ENCODE measurements at regions not wholly inside any gene's neighbourhood (a gene's known extent, or its start where the extent isn't known, plus 50 kb on each side); places are given as distances from the start of the nearest gene placed in this dataset.
A peak's percentile ranks its signal among the peaks of the same experiment; 100 is the strongest.

- WGBS: 50% methylated on average over 1 of the region's 1 CpG
- H3K27me3 ChIP-seq (ENCODE audit: control insufficient read depth in 1 of 2, insufficient read depth in 1 of 2, low read length in 2 of 2): no peaks in the 10 kb centered on the region
- no peak overlapping the region for H3K4ac ChIP-seq (ENCODE audit: low read depth in 1 of 2, low read length in 2 of 2)
- peak overlapping the region; percentile 69 for H3K27ac ChIP-seq (ENCODE audit: low read length, poor library complexity, severe bottlenecking)
- no peak overlapping the region for H3K9ac ChIP-seq (ENCODE audit: low read length)
- H2BK5ac ChIP-seq (ENCODE audit: low read depth, low read length, poor library complexity, severe bottlenecking): no peak overlapping the region
- H4K91ac ChIP-seq (ENCODE audit: low read length): no peak overlapping the region
- no peak overlapping the region for H2AFZ ChIP-seq (ENCODE audit: low read depth, low read length)
- no peak overlapping the region for H3K14ac ChIP-seq (ENCODE audit: low read length in 2 of 2)
- H3K79me1 ChIP-seq (replicated peaks; ENCODE audit: low read length, poor library complexity, severe bottlenecking): no peaks in the 10 kb centered on the region
- no peak overlapping the region for H3K23ac ChIP-seq (ENCODE audit: low read length in 2 of 2)
- no peak for DNase-seq
- H3K4me3 ChIP-seq (ENCODE audit: insufficient read depth in 1 of 2, low read depth in 1 of 2, low read length in 2 of 2): no peak overlapping the region
- H4K8ac ChIP-seq (ENCODE audit: low read length): no peak overlapping the region
- peaks cover 8% of the 10 kb centered on the region for H3K4me1 ChIP-seq (ENCODE audit: control insufficient read depth, insufficient read depth, low read depth, low read length)
- no peak overlapping the region for H2BK15ac ChIP-seq (ENCODE audit: low read depth, poor library complexity, severe bottlenecking)
- no peaks in the 10 kb centered on the region for H3K9me3 ChIP-seq (ENCODE audit: control insufficient read depth, low read length)
- peak overlapping the region; percentile 12 for H3K4me2 ChIP-seq (ENCODE audit: low read length, poor library complexity, severe bottlenecking)
- H3K18ac ChIP-seq (ENCODE audit: low read depth in 1 of 2, low read length in 2 of 2): no peak overlapping the region
- no peaks in the 10 kb centered on the region for H3K36me3 ChIP-seq (ENCODE audit: control insufficient read depth in 1 of 2, insufficient read depth in 2 of 2, low read depth in 1 of 2, low read length in 2 of 2)
- no peak overlapping the region for H2BK12ac ChIP-seq (ENCODE audit: low read length in 2 of 2)
- H2AK5ac ChIP-seq (ENCODE audit: low read length, severe bottlenecking): peak overlapping the region; percentile 71
- no peak overlapping the region for H2BK120ac ChIP-seq (ENCODE audit: low read depth, low read length)
Measured at GRCh38 chr4:136320465-136320813, 1211.9 kb downstream of the PCDH18 start.

DNA sequence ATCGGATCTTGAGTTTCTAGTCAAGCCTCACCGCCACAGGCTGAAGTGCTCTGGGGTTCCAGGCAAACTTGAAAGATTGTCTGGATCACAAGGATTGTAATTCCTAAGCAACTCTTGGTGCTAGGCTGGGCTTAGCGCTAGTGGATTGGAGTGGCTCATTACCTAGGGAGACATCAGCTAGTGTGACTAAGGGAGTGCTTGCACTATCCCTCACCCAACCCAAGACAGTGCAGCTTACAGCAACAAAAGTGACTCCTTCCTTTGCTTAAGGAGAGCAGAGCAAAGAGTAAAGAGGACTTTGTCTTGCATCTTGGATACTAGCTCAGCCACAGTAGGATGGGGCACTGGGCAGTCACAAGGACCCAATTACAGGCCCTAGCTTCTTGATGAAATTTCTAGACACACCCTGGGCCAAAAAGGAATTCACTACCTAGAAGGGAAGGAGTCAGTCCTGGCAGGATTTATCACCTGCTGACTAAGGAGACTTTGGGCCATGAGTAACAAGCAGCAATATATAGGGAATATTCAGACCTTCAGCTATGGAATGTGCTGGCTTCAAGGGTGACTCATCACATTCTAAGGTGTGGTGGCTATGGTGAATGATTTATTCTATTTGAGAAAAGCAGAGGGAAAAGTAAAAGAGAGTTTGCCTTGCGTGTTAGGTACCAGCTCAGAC, 1212.4 kb downstream of the PCDH18 start:
- Histone ChIP-seq H3K27me3 (ENCODE audit: control insufficient read depth in 1 of 2, insufficient read depth in 1 of 2, low read length in 2 of 2) (no peaks in the 10 kb centered on the region), H3K36me3 (ENCODE audit: control insufficient read depth in 1 of 2, insufficient read depth in 2 of 2, low read depth in 1 of 2, low read length in 2 of 2) (no peaks in the 10 kb centered on the region), H3K27ac (ENCODE audit: low read length, poor library complexity, severe bottlenecking) (peak overlapping the region; percentile 69), H2AK5ac (ENCODE audit: low read length, severe bottlenecking) (peak overlapping the region; percentile 55), H4K91ac (ENCODE audit: low read length) (no peak overlapping the region), H2AFZ (ENCODE audit: low read depth, low read length) (no peak overlapping the region), H4K8ac (ENCODE audit: low read length) (no peak overlapping the region), H2BK5ac (ENCODE audit: low read depth, low read length, poor library complexity, severe bottlenecking) (no peak overlapping the region), H3K14ac (ENCODE audit: low read length in 2 of 2) (no peak overlapping the region), H3K4me2 (ENCODE audit: low read length, poor library complexity, severe bottlenecking) (peak overlapping the region; percentile 12), H2BK120ac (ENCODE audit: low read depth, low read length) (no peak overlapping the region), H3K79me1 (replicated peaks; ENCODE audit: low read length, poor library complexity, severe bottlenecking) (no peaks in the 10 kb centered on the region), H3K9ac (ENCODE audit: low read length) (no peak overlapping the region), H2BK12ac (ENCODE audit: low read length in 2 of 2) (no peak overlapping the region), H3K4ac (ENCODE audit: low read depth in 1 of 2, low read length in 2 of 2) (no peak overlapping the region), H3K23ac (ENCODE audit: low read length in 2 of 2) (no peak overlapping the region), H3K4me1 (ENCODE audit: control insufficient read depth, insufficient read depth, low read depth, low read length) (peaks cover 8% of the 10 kb centered on the region), H2BK15ac (ENCODE audit: low read depth, poor library complexity, severe bottlenecking) (no peak overlapping the region), H3K18ac (ENCODE audit: low read depth in 1 of 2, low read length in 2 of 2) (no peak overlapping the region), H3K9me3 (ENCODE audit: control insufficient read depth, low read length) (no peaks in the 10 kb centered on the region), H3K4me3 (ENCODE audit: insufficient read depth in 1 of 2, low read depth in 1 of 2, low read length in 2 of 2) (no peak overlapping the region)
- 91% methylated on average over 4 of the region's 4 CpGs for WGBS
- DNase-seq: no peak

DNA sequence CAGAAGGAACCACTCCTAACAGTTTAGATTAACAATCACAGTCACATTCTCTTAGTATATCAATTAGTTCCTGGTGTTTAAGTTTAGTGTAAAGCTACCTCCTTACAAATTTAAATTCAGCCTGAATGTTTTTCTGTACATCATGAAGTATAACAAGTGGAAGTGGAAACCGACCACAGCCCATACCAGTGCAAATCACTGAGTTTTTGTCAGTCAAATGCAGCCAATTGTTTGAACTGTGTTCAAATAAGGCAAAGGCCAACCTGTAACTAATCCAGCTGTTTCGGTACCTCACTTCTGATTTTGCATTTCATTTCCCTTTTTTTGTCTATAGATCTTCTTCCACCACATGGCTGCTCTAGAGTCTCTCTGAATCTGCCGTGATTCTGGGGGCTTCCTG, 1215.3 kb downstream of the PCDH18 start:
- H3K4me2 ChIP-seq (ENCODE audit: low read length, poor library complexity, severe bottlenecking): no peak overlapping the region
- 85% methylated on average over 3 of the region's 3 CpGs for WGBS

GRCh38 chr4:136314686-136315085, 1217.6 kb downstream of the PCDH18 start:
- H3K4me1 ChIP-seq (ENCODE audit: control insufficient read depth, insufficient read depth, low read depth, low read length): no peaks in the 10 kb centered on the region
- H3K9me3 ChIP-seq (ENCODE audit: control insufficient read depth, low read length): no peaks in the 10 kb centered on the region
- no peak overlapping the region for H2AFZ ChIP-seq (ENCODE audit: low read depth, low read length)
- no peak overlapping the region for H4K8ac ChIP-seq (ENCODE audit: low read length)
- no peak overlapping the region for H2BK120ac ChIP-seq (ENCODE audit: low read depth, low read length)
- 89% methylated on average over 2 of the region's 2 CpGs for WGBS
- H4K91ac ChIP-seq (ENCODE audit: low read length): no peak overlapping the region
- no peak overlapping the region for H2BK5ac ChIP-seq (ENCODE audit: low read depth, low read length, poor library complexity, severe bottlenecking)
- H3K18ac ChIP-seq (ENCODE audit: low read depth in 1 of 2, low read length in 2 of 2): no peak overlapping the region
- no peak overlapping the region for H2AK5ac ChIP-seq (ENCODE audit: low read length, severe bottlenecking)
- no peak overlapping the region for H2BK12ac ChIP-seq (ENCODE audit: low read length in 2 of 2)
- H3K36me3 ChIP-seq (ENCODE audit: control insufficient read depth in 1 of 2, insufficient read depth in 2 of 2, low read depth in 1 of 2, low read length in 2 of 2): no peaks in the 10 kb centered on the region
- H3K4ac ChIP-seq (ENCODE audit: low read depth in 1 of 2, low read length in 2 of 2): no peak overlapping the region
- no peak for DNase-seq
- no peak overlapping the region for H3K9ac ChIP-seq (ENCODE audit: low read length)
- H3K27me3 ChIP-seq (ENCODE audit: control insufficient read depth in 1 of 2, insufficient read depth in 1 of 2, low read length in 2 of 2): no peaks in the 10 kb centered on the region
- no peak overlapping the region for H3K23ac ChIP-seq (ENCODE audit: low read length in 2 of 2)
- no peak overlapping the region for H2BK15ac ChIP-seq (ENCODE audit: low read depth, poor library complexity, severe bottlenecking)
- H3K27ac ChIP-seq (ENCODE audit: low read length, poor library complexity, severe bottlenecking): no peak overlapping the region
- no peak overlapping the region for H3K4me3 ChIP-seq (ENCODE audit: insufficient read depth in 1 of 2, low read depth in 1 of 2, low read length in 2 of 2)
- no peak overlapping the region for H3K4me2 ChIP-seq (ENCODE audit: low read length, poor library complexity, severe bottlenecking)
- no peaks in the 10 kb centered on the region for H3K79me1 ChIP-seq (replicated peaks; ENCODE audit: low read length, poor library complexity, severe bottlenecking)
- H3K14ac ChIP-seq (ENCODE audit: low read length in 2 of 2): no peak overlapping the region

More for the DNA sequence above, 1215.3 kb downstream of the PCDH18 start:
- peaks cover 8% of the 10 kb centered on the region for H3K4me1 ChIP-seq (ENCODE audit: control insufficient read depth, insufficient read depth, low read depth, low read length)
- H2AFZ ChIP-seq (ENCODE audit: low read depth, low read length): no peak overlapping the region
- H3K27me3 ChIP-seq (ENCODE audit: control insufficient read depth in 1 of 2, insufficient read depth in 1 of 2, low read length in 2 of 2): no peaks in the 10 kb centered on the region
- H2BK5ac ChIP-seq (ENCODE audit: low read depth, low read length, poor library complexity, severe bottlenecking): no peak overlapping the region
- H3K4me3 ChIP-seq (ENCODE audit: insufficient read depth in 1 of 2, low read depth in 1 of 2, low read length in 2 of 2): no peak overlapping the region
- no peak overlapping the region for H3K27ac ChIP-seq (ENCODE audit: low read length, poor library complexity, severe bottlenecking)
- no peak overlapping the region for H4K8ac ChIP-seq (ENCODE audit: low read length)
- H3K18ac ChIP-seq (ENCODE audit: low read depth in 1 of 2, low read length in 2 of 2): no peak overlapping the region
- no peaks in the 10 kb centered on the region for H3K36me3 ChIP-seq (ENCODE audit: control insufficient read depth in 1 of 2, insufficient read depth in 2 of 2, low read depth in 1 of 2, low read length in 2 of 2)
- H2BK15ac ChIP-seq (ENCODE audit: low read depth, poor library complexity, severe bottlenecking): no peak overlapping the region
- no peak overlapping the region for H3K14ac ChIP-seq (ENCODE audit: low read length in 2 of 2)
- DNase-seq: no peak
- H2AK5ac ChIP-seq (ENCODE audit: low read length, severe bottlenecking): no peak overlapping the region
- H3K23ac ChIP-seq (ENCODE audit: low read length in 2 of 2): no peak overlapping the region
- no peaks in the 10 kb centered on the region for H3K79me1 ChIP-seq (replicated peaks; ENCODE audit: low read length, poor library complexity, severe bottlenecking)
- H3K9ac ChIP-seq (ENCODE audit: low read length): no peak overlapping the region
- H3K9me3 ChIP-seq (ENCODE audit: control insufficient read depth, low read length): no peaks in the 10 kb centered on the region
- H3K4ac ChIP-seq (ENCODE audit: low read depth in 1 of 2, low read length in 2 of 2): no peak overlapping the region
- no peak overlapping the region for H4K91ac ChIP-seq (ENCODE audit: low read length)
- no peak overlapping the region for H2BK12ac ChIP-seq (ENCODE audit: low read length in 2 of 2)
- H2BK120ac ChIP-seq (ENCODE audit: low read depth, low read length): no peak overlapping the region
